MM.1S (cell line): ENCODE measurements at regions not wholly inside any gene's neighbourhood (a gene's known extent, or its start where the extent isn't known, plus 50 kb on each side); places are given as distances from the start of the nearest gene placed in this dataset.

ENCODE experiments used
- CTCF ChIP-seq: fragments of 300-600 bp; sonication (generic); IDR thresholded peaks from 2 replicates; pipeline ENCODE4 v1.5.1; 2016; ENCODE audit warnings: antibody characterized with exemption, low read length, mixed read lengths
- EZH2phosphoT487 ChIP-seq: fragments of 300-600 bp; sonication (generic); IDR thresholded peaks from 2 replicates; pipeline ENCODE4 v1.6.1; 2018; ENCODE audit warnings: antibody characterized with exemption, low read length

DNA sequence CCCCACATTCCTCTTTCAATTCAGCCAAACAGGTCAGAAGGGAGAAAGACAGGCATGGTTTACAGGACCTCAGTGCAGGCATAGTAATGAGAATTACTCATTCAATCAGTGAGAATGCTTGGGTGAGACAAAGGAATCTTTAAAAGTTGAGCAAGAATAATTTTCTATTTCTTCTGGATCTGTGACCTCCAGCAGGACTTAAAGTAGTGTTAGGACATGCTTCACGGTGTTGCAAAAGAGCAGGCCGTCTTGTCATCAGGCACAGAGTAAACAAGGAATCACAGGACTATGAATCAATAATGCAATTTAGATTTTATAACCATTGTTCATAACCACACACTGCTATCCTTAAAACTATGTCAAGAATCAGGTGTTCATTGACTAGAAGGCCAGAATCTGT is 130.6 kb upstream of the GLRA2 start:
- TF ChIP-seq EZH2phosphoT487 (no peak), CTCF (no peak)
